ENCODE measurements at regions not wholly inside any gene's neighbourhood (a gene's known extent, or its start where the extent isn't known, plus 50 kb on each side); places are given as distances from the start of the nearest gene placed in this dataset.

DNA sequence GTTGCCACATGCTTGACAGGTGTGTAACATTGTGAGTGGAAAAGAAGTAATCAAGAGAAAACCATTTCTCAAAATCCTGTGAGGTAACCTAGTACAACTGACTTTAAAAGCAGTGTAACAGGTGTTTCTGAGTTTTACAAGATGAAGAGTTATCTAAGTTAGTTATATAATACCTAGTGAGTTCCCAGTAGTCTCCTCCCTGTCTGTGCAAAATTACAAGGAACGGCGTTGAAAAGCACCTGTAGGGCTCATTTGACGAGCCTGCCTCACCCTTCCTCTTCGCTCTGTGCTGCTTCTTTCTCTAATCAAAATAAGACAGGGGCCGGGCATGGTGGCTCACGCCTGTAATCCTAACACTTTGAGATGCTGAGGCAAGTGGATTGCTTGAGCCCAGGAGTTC is 132.9 kb upstream of the SLC30A5 start:
- TF ChIP-seq CTCF (conservative IDR thresholded peaks at IDR 0.05 in 1 of 2, IDR thresholded peaks at IDR 0.05 in 1 of 2; ENCODE audit: extremely low read depth in 1 of 2, insufficient read depth in 1 of 2, low read depth in 1 of 2, low read length in 2 of 2) (no peak), EZH2 (IDR thresholded peaks at IDR 0.05; ENCODE audit: borderline replicate concordance, low read length) (no peak)
